Caco-2 (cell line): ENCODE measurements at regions not wholly inside any gene's neighbourhood (a gene's known extent, or its start where the extent isn't known, plus 50 kb on each side); places are given as distances from the start of the nearest gene placed in this dataset.

Experiments used
- BruUV-seq: library from RNA; stranded (reverse); fragments of 400-500 nt; replicated peaks from 2 replicates; lab custom pipeline; 2021; lab: Mats Ljungman, UMichigan
- CTCF ChIA-PET: fragments of 300-600 bp; sonication (Branson Sonifier 250); formaldehyde crosslinking; loops from one replicate; lab custom pipeline; 2022; ENCODE audit warnings: antibody characterized with exemption; lab: Charles Lee
- POLR2A ChIA-PET: fragments of 300-600 bp; sonication (Branson Sonifier 250); formaldehyde crosslinking; loops from one replicate; lab custom pipeline; 2022; ENCODE audit warnings: antibody characterized with exemption; lab: Charles Lee
- DNase-seq, 2 experiments: peaks; one replicate each; pipeline versions ENCODE4 v3.0.0 to v3.0.0-alpha.2; 2020 to 2022
- H3K27me3 ChIP-seq: replicated peaks from 2 replicates; pipeline ENCODE4 v1.6.0; 2011; ENCODE audit warnings: low read length; ENCODE audit not compliant: control insufficient read depth, insufficient read depth
- H3K36me3 ChIP-seq: 2 replicates; pipeline ENCODE4 v1.5.1; 2011; ENCODE audit warnings: low read length; ENCODE audit not compliant: control insufficient read depth, insufficient read depth
- H3K4me1 ChIP-seq: fragments of 250-450 bp; sonication (Bioruptor Pico); 2 replicates; pipeline ENCODE4 v1.5.1; 2020; ENCODE audit warnings: mild to moderate bottlenecking
- H3K4me3 ChIP-seq: 2 replicates; pipeline ENCODE4 v1.5.1; 2011; ENCODE audit warnings: low read depth, mild to moderate bottlenecking, control low read depth, low read length
- H3K9me3 ChIP-seq: fragments of 250-450 bp; sonication (Bioruptor Pico); 2 replicates; pipeline ENCODE4 v1.5.1; 2020; ENCODE audit warnings: mild to moderate bottlenecking, moderate library complexity
- H3K27ac Mint-ChIP-seq: one replicate; pipeline ENCODE4 v1.8.0; 2022; ENCODE audit warnings: mixed read lengths; ENCODE audit not compliant: unreplicated experiment
- H3K27me3 Mint-ChIP-seq: one replicate; pipeline ENCODE4 v1.8.0; 2022; ENCODE audit warnings: mixed read lengths; ENCODE audit not compliant: insufficient read depth, unreplicated experiment
- H3K36me3 Mint-ChIP-seq: one replicate; pipeline ENCODE4 v1.8.0; 2022; ENCODE audit warnings: mild to moderate bottlenecking, mixed read lengths; ENCODE audit not compliant: insufficient read depth, unreplicated experiment
- H3K4me1 Mint-ChIP-seq: one replicate; pipeline ENCODE4 v1.8.0; 2022; ENCODE audit warnings: low read depth, mixed read lengths; ENCODE audit not compliant: unreplicated experiment
- H3K4me3 Mint-ChIP-seq: one replicate; pipeline ENCODE4 v1.8.0; 2022; ENCODE audit warnings: mild to moderate bottlenecking, moderate library complexity, mixed read lengths; ENCODE audit not compliant: unreplicated experiment
- H3K9me3 Mint-ChIP-seq: one replicate; pipeline ENCODE4 v1.8.0; 2022; ENCODE audit warnings: mixed read lengths; ENCODE audit not compliant: unreplicated experiment
- CTCF ChIP-seq, 2 experiments: fragments of 200-600 bp in 1 of 2; IDR thresholded peaks; 1 replicate in 1 of 2; 2 replicates in 1 of 2; pipeline versions ENCODE4 v1.5.1 to v1.8.0; 2011 to 2022; ENCODE audit warnings: antibody characterized with exemption in 1 of 2, control low read depth in 1 of 2, inconsistent platforms in 1 of 2, low read depth in 1 of 2, low read length in 1 of 2, mild to moderate bottlenecking in 1 of 2, moderate library complexity in 1 of 2; ENCODE audit not compliant: insufficient read depth in 1 of 2, severe bottlenecking in 1 of 2, unreplicated experiment in 1 of 2
- intact Hi-C: fragments of 100-400 bp; cut with micrococcal nuclease; formaldehyde crosslinking; loops from one replicate; pipeline ENCODE4 v1.10.0; 2022; ENCODE audit not compliant: unreplicated experiment

- no TSS peak for BruUV-seq
- POLR2A ChIA-PET = interaction anchor here (0.5 to 1.0 kb wide), 3 partner anchors 42 to 66 kb away, joined by 3 to 7 read pairs (median 4); partner anchors contain the start of gene GATA6
- H3K4me3 Mint-ChIP-seq = peak overlapping the region; percentile 39
- H3K27me3 Mint-ChIP-seq = no peaks in the 10 kb centered on the region
- H3K4me1 Mint-ChIP-seq = peaks cover 56% of the 10 kb centered on the region
- no peaks in the 10 kb centered on the region for H3K9me3 ChIP-seq
- no peaks in the 10 kb centered on the region for H3K9me3 Mint-ChIP-seq
- H3K27me3 ChIP-seq = no peaks in the 10 kb centered on the region
- no peak overlapping the region for H3K4me3 ChIP-seq
- H3K4me1 ChIP-seq = peaks cover 54% of the 10 kb centered on the region
- no peak for TF ChIP-seq CTCF (IDR thresholded peaks at IDR 0.05; ENCODE audit: insufficient read depth in 1 of 2, low read depth in 1 of 2, low read length in 1 of 2, severe bottlenecking in 1 of 2, unreplicated experiment in 1 of 2)
- intact Hi-C loops = no loop called here
- CTCF ChIA-PET = interaction anchor here (0.6 to 1.0 kb wide), 2 partner anchors 51 to 83 kb away, joined by 3 to 6 read pairs; no protein-coding TSS in a partner anchor
- no peaks in the 10 kb centered on the region for H3K36me3 Mint-ChIP-seq
- peak; percentile 49 to 55 for DNase-seq
- H3K27ac Mint-ChIP-seq = peak overlapping the region; percentile 29
- no peaks in the 10 kb centered on the region for H3K36me3 ChIP-seq
These were observed 66.3 kb upstream of the GATA6 start for GRCh38 chr18:22102953-22103646.

DNA sequence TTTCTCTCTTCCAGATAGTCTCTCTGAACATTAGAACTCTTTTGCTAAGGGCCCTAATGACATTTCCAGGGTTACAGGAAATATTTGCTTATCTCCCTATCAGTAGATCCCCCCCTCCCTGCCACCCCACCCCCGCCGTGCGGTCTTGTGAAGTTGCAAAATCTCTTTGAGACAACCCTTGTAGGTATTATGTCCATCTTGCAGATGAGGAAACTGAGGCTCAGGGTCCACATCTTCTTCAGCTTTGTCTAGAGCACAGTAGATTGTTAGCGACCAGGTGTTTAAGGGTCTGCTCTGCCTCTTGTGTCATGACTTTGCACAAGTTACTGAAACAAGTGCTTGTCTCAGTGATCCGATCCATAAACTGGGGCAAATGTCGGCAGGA lies 65.8 kb upstream of the GATA6 start:
- Mint-ChIP-seq H3K27ac (no peak overlapping the region), H3K36me3 (no peaks in the 10 kb centered on the region), H3K27me3 (no peaks in the 10 kb centered on the region), H3K4me3 (peak overlapping the region; percentile 39), H3K4me1 (peaks cover 56% of the 10 kb centered on the region), H3K9me3 (no peaks in the 10 kb centered on the region)
- BruUV-seq = no TSS peak
- Histone ChIP-seq H3K4me3 (no peak overlapping the region), H3K4me1 (peaks cover 54% of the 10 kb centered on the region), H3K9me3 (no peaks in the 10 kb centered on the region), H3K27me3 (no peaks in the 10 kb centered on the region), H3K36me3 (no peaks in the 10 kb centered on the region)
- ChIA-PET CTCF (no interaction called here), POLR2A (no interaction called here)
- no peak for DNase-seq
- TF ChIP-seq CTCF (IDR thresholded peaks at IDR 0.05; ENCODE audit: insufficient read depth in 1 of 2, low read depth in 1 of 2, low read length in 1 of 2, severe bottlenecking in 1 of 2, unreplicated experiment in 1 of 2) = no peak
- intact Hi-C loops = no loop called here

GRCh38 chr18:22106536-22107292 lies 62.7 kb upstream of the GATA6 start:
- Mint-ChIP-seq H3K36me3 (no peaks in the 10 kb centered on the region), H3K27ac (peak overlapping the region; percentile 56), H3K9me3 (no peaks in the 10 kb centered on the region), H3K4me1 (peaks cover 52% of the 10 kb centered on the region), H3K4me3 (no peak overlapping the region), H3K27me3 (no peaks in the 10 kb centered on the region)
- ChIA-PET CTCF (interaction anchor here (0.5 to 1.0 kb wide), 3 partner anchors 26 to 194 kb away, joined by 3 read pairs; no protein-coding TSS in a partner anchor), POLR2A (interaction anchor here (0.5 kb wide), 1 partner anchor 66 kb away, joined by 3 read pairs; no protein-coding TSS in a partner anchor)
- Histone ChIP-seq H3K27me3 (no peaks in the 10 kb centered on the region), H3K9me3 (no peaks in the 10 kb centered on the region), H3K36me3 (no peaks in the 10 kb centered on the region), H3K4me3 (no peak overlapping the region), H3K4me1 (peaks cover 71% of the 10 kb centered on the region)
- no TSS peak for BruUV-seq
- peak; percentile 68 to 78 for DNase-seq
- intact Hi-C loops = loop anchor here (2.0 kb wide), 2 partner anchors 26 to 110 kb away; no protein-coding TSS in a partner anchor
- no peak for TF ChIP-seq CTCF (IDR thresholded peaks at IDR 0.05; ENCODE audit: insufficient read depth in 1 of 2, low read depth in 1 of 2, low read length in 1 of 2, severe bottlenecking in 1 of 2, unreplicated experiment in 1 of 2)
